NCI-H345 treated with DMSO at 0.1 percent for 48 hours (cell line): ENCODE measurements at regions not wholly inside any gene's neighbourhood (a gene's known extent, or its start where the extent isn't known, plus 50 kb on each side); places are given as distances from the start of the nearest gene placed in this dataset.

ENCODE experiments used
- DNase-seq: peaks from one replicate; lab custom pipeline; 2025; ENCODE audit not compliant: unreplicated experiment; lab: John Stamatoyannopoulos, UW

GRCh38 chr6:9621276-9621675 is 793.6 kb downstream of the TFAP2A start:
- no peak for DNase-seq

DNA sequence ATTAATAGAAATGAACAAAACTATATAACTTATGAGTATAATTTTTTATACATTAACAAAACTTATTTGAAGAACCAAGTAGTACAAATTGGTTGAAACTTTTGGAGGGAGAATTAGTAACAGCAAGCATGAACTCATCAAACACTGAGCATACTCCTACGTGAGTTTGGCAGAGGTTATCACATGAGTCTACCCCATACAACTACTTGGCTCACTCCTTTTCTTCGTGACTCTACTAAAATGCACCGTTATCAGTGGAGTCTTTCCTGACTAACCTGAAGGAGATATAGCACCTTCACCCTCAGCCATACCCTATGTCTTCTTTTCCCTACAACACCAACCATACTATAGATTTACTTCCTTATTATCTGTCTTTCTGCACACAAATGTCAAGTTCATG is 794.2 kb downstream of the TFAP2A start:
- DNase-seq, result no peak

- no peak for DNase-seq
Measured at GRCh38 chr6:9620263-9620662, 794.6 kb downstream of the TFAP2A start.

DNA sequence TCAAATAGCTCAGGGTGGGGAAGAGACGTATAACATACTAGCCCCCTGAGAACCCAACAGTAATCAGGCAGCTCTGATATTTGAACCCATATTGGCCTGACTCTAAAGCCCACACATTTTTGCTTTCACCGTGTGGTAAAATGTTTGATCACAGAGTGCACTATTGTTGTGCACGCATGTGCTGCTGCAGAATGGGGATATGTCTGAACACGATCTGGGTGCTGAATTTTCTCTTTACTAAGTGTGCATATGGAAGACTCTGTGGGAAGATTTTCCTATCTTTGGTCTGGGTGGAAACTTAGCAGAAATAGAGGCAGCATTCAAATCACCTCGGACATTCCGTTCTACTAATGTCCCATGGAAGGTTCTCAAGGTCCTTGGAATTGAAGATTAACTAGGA is 800.1 kb downstream of the TFAP2A start:
- DNase-seq, result no peak

- DNase-seq, result no peak
Measured at GRCh38 chr6:9612489-9612888, 802.4 kb downstream of the TFAP2A start.

DNA sequence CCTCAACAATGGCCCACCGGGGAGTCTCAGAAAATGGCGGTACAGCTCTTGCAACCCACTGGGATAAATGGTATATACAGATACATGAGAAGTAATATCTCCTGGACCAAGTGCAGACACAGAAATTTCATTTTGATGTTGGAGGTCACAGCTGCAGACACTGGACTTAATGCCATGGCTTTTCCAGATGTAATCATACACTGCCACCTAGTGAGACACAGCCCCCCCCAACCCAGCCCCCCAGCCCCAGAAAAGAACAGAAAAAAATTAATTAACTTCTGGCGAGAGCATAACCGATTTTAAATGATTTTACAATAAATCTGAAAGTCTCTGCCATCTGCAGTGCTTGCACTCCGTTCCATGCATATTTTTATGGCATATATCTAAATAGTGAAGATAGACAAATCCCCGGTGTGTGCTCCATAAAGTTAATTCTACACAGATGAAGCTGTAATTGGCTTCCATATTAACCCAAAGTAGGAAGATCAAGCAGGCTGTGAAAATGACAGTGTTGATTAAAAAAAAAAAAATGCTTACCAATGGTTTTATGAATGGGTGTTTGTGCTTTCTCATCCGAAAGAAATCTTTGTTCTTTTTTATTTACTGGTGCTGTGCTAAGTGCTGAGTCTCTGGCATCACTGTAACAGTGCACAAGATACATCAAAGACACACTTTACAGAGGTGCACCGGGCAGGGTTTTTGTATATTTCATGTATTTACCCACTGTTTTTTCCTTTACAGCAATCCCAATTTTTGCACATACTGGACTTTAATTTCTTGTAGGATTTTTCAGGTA is 804.1 kb downstream of the TFAP2A start:
- DNase-seq, result no peak

DNA sequence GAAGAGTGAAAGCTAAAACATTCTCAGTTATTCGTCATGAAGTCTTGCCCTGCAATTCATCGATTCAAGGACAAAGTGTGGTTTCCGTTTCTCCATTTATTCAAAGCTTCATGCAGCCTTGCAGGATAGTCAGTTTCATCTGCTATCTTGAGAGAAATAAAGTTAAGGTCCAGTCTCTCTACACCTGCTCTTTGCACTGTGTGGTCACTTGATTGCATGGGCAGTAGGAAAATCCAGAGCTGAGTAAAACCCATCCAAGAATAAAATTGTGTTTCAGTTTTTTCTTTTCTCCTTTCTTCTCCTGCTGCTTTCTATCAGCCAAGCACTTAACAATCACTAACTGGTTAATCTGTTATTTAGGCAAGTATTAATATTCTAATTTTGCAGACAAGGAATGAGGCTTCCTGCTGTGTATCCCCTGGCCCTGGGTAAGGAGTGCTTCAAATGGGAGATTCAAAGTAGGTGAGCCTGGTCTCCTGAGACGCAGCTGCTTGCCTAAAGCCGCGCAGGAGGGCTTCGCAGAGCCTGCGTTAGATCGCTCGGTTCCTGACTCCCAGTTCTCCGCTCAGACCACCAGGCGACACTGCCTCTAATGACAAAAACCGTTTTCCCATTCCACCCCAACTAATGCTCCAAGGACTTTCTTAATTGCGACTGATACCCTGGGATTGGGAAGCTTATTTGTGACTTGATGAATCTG is 808.3 kb downstream of the TFAP2A start:
- DNase-seq, result no peak

GRCh38 chr6:9594746-9595145 is 820.1 kb downstream of the TFAP2A start:
- DNase-seq, result no peak

DNA sequence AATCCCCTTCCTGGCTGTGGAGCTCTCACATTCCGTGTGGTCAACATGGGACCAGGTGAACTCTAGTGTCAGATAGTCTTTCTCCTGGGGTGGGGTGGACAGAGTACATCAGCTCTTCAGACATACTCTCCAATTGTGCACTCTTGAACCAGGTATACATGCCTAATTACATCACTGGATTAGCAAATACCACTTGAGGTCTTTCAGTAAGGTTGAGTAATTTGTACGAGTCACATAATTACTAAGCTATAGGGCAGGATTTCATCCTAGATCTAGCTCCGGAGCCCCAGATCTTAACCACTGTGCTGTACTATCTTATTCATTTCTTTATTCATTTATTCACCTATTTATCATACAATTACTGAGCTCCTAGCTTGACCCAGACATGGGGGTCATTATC is 821.3 kb downstream of the TFAP2A start:
- no peak for DNase-seq

GRCh38 chr6:9583753-9584352 is 831.0 kb downstream of the TFAP2A start:
- DNase-seq, result no peak

DNA sequence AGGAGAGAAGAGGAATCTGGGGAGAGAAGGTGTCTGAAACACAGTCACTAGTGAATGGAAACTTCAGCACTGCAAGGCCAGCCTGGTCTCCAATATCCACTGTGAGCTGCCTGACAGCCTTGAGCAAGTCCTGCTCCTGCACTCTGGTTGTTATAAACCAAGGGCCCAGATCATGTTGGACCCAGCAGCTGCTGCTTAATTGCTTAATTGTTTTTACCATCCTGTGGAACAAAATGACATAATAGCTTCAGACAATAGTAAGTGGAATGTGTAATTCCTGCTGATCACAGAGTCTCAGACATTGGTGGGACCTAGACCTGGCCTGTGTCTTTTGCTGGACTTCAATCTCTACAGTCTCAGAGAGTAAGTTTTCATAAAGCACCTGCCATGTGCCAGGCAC is 833.7 kb downstream of the TFAP2A start:
- no peak for DNase-seq

GRCh38 chr6:9576521-9576920 is 838.4 kb downstream of the TFAP2A start:
- no peak for DNase-seq

DNA sequence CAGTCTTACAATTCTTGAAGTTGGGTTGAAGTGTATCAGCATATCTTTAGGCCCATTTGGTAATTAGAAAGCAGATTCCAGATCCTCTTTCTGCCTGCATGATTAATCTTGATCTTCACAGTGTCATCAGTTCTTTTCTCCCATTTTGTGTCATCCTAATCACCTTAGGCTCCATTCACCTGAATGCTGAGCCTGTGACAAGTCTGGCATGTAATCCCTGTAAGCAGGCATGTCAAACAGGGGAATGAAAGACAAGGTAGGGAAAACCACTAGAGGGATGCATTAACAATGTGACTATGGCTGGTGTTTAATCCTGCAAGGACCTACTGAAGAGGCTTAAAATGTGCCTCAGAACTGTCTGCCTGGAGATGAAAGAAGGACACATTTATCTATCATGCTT is 848.8 kb downstream of the TFAP2A start:
- DNase-seq, result no peak

DNA sequence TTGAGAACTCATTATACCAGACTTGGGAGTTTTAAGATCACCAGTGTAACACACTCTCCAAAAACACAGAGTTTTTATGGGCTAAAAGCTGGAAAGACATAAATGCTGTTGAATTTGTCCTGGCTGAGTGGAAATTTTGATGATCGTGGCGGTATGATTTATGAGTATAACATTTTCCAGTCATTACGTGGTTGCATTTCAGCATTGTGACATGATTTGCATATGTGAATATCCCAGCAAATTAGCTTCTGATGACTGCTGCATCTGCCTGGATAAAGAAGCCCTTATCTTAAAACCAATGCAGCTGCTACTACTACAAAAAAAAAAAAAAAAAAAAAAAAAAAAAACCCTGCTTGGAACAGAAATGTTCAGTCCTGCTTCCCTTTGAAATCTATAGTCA is 850.9 kb downstream of the TFAP2A start:
- no peak for DNase-seq

DNA sequence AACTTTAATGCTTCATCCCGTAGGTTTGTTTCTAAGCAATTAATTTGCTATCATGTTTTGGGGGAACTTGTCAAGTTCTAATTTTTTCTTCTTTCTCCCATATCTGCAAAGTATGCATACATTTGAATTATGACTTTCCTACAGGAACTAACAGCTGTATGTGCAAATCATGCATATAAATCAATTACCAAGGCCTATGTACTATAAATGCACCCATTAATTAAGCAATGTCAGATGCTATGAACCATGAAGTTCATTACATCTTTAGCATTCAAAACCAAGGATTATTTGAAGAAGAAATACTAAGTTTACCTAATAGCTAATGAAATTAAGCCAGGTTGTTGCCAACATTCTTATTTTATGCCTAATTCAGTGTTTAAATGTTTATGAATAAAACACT is 851.3 kb downstream of the TFAP2A start:
- no peak for DNase-seq

- DNase-seq, result no peak
Measured at GRCh38 chr6:9554806-9555205, 860.1 kb downstream of the TFAP2A start.

- no peak for DNase-seq
Measured at GRCh38 chr6:9554323-9554722, 860.6 kb downstream of the TFAP2A start.

GRCh38 chr6:9553002-9553401 is 861.9 kb downstream of the TFAP2A start:
- DNase-seq, result no peak

DNA sequence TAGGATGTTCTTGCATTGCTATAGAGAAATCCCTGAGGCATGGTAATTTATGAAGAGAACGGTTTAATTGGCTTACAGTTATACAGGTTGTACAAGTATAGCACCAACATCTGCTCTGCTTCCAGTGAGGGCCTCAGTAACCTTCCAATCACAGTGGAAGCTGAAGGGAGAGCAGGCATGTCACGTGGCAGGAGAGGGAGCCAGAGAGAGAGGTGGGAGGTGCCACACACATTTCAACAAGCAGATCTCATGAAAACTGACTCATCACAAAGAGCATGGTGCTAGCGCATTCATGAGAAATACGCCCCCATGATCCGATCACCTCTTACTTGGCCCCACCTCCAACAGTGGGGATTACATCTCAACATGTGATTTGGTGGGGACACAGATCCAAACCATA is 871.2 kb downstream of the TFAP2A start:
- no peak for DNase-seq

DNA sequence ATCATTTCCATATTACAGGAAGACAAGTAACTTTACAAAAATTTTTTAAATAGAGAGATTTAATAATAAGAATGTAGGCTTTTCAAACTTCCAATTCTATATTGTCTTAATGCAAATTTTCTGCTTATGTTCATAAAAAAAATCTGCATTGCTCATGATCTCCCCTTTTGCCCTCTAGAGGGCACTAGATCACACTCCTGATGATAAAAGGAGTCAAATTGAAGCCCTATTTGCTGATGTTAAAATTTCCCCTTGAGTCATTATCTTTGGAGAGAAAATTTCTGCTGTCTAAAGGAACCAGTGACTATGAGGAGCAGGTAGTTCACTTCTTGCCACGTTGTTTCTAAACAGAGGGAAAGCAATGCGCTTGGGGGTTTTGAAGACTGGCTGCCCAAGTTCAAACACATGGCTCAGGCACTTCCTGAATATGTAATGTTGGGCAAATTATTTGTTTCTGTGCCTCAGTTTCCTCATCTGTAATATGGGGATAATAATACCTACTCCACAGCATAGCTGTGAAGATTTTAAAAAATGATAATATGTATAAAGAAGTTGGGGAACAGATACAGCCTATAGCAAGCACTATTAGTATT is 874.2 kb downstream of the TFAP2A start:
- DNase-seq, result no peak

DNA sequence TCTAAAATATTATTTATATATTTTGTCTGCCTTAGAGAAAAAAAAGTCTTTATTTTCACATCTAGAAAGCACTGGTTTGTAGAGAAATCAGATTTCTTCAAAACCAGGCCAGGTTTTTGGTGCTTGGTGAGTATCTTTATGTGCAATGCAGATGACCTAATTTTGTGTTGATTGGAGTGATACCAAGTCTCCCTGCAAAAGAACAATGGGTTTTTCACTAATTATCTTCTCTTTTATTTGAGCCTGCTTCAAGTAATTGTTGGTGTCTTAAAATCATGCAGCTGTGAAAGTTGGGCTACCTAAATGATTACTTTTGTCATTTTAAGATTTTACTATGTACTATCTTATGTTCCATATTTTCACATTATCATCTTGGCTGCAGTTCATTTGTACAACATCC is 874.7 kb downstream of the TFAP2A start:
- DNase-seq, result no peak

GRCh38 chr6:9539231-9539755 is 875.6 kb downstream of the TFAP2A start:
- DNase-seq, result no peak
